Activated CD4-positive, alpha-beta memory T cell treated with anti-CD3 and anti-CD28 coated beads, Interleukin-2, amount 10 ng/mL, durations not matched to agents 7 days and 5 days (primary cell): ENCODE measurements at regions not wholly inside any gene's neighbourhood (a gene's known extent, or its start where the extent isn't known, plus 50 kb on each side); places are given as distances from the start of the nearest gene placed in this dataset.
"Not testable (repeated sequence)": the region's sequence is repeated elsewhere in the genome, so short reads cannot be mapped to it uniquely, and the experiment has no call there.

Source experiments
- CTCF ChIA-PET: fragments of 350-600 bp; sonication (Branson Sonifier 250); formaldehyde crosslinking; loops from one replicate; lab custom pipeline; 2021; ENCODE audit warnings: antibody characterized with exemption, inconsistent platforms; lab: Charles Lee
- POLR2A ChIA-PET: fragments of 350-600 bp; sonication (Branson Sonifier 250); formaldehyde crosslinking; loops from one replicate; lab custom pipeline; 2021; ENCODE audit warnings: antibody characterized with exemption; lab: Charles Lee
- DNase-seq: peaks from one replicate; pipeline ENCODE4 v3.0.0-alpha.2; 2020
- H3K27ac Mint-ChIP-seq: one replicate; pipeline ENCODE4 v1.8.0; 2021; ENCODE audit warnings: mild to moderate bottlenecking, mixed read lengths
- H3K27me3 Mint-ChIP-seq: one replicate; pipeline ENCODE4 v1.8.0; 2021; ENCODE audit warnings: mixed read lengths
- H3K36me3 Mint-ChIP-seq: one replicate; pipeline ENCODE4 v1.8.0; 2021; ENCODE audit warnings: low read depth, mixed read lengths
- H3K4me1 Mint-ChIP-seq: one replicate; pipeline ENCODE4 v1.8.0; 2021; ENCODE audit warnings: mixed read lengths
- H3K4me3 Mint-ChIP-seq: one replicate; pipeline ENCODE4 v1.8.0; 2021; ENCODE audit warnings: mild to moderate bottlenecking, mixed read lengths
- H3K9me3 Mint-ChIP-seq: one replicate; pipeline ENCODE4 v1.8.0; 2021; ENCODE audit warnings: mixed read lengths

GRCh38 chr5:14929293-14930065, 57.9 kb upstream of the ANKH start:
- POLR2A ChIA-PET, result no interaction called here
- no peaks in the 10 kb centered on the region for H3K36me3 Mint-ChIP-seq

GRCh38 chr5:14928661-14929060, 57.1 kb upstream of the ANKH start:
- CTCF ChIA-PET, result interaction anchor here (0.7 kb wide), 1 partner anchor 204 kb away, joined by 4 read pairs; no protein-coding TSS in a partner anchor
- DNase-seq, result no peak
- no peak overlapping the region for H3K27ac Mint-ChIP-seq
- POLR2A ChIA-PET, result no interaction called here
- no peaks in the 10 kb centered on the region for H3K27me3 Mint-ChIP-seq
- H3K36me3 Mint-ChIP-seq, result no peaks in the 10 kb centered on the region
- H3K4me3 Mint-ChIP-seq, result no peak overlapping the region
- no peaks in the 10 kb centered on the region for H3K9me3 Mint-ChIP-seq
- H3K4me1 Mint-ChIP-seq, result peaks cover 42% of the 10 kb centered on the region

More at GRCh38 chr5:14929293-14930065, 57.9 kb upstream of the ANKH start:
- Mint-ChIP-seq H3K4me3 (no peak overlapping the region), H3K9me3 (no peaks in the 10 kb centered on the region), H3K27ac (no peak overlapping the region), H3K4me1 (peaks cover 36% of the 10 kb centered on the region), H3K27me3 (no peaks in the 10 kb centered on the region)
- no peak for DNase-seq
- CTCF ChIA-PET, result interaction anchor here (0.8 kb wide), 1 partner anchor 74 kb away, joined by 3 read pairs; no protein-coding TSS in a partner anchor

- peaks cover 44% of the 10 kb centered on the region for H3K4me1 Mint-ChIP-seq
- peak overlapping the region; percentile 88 for H3K27ac Mint-ChIP-seq
- peak overlapping the region; percentile 49 for H3K4me3 Mint-ChIP-seq
- no peaks in the 10 kb centered on the region for H3K27me3 Mint-ChIP-seq
- no peaks in the 10 kb centered on the region for H3K9me3 Mint-ChIP-seq
- H3K36me3 Mint-ChIP-seq, result no peaks in the 10 kb centered on the region
- CTCF ChIA-PET, result interaction anchor here (1.2 to 1.8 kb wide), 3 partner anchors 67 to 180 kb away, joined by 3 to 5 read pairs (median 4); no protein-coding TSS in a partner anchor
- POLR2A ChIA-PET, result interaction anchor here (1.3 to 2.3 kb wide), 5 partner anchors 53 to 116 kb away, joined by 3 to 16 read pairs (median 8); partner anchors contain the start of gene ANKH
- DNase-seq, result no peak
Measured at GRCh38 chr5:14925326-14925725, 53.7 kb upstream of the ANKH start.

- CTCF ChIA-PET, H3K27me3 Mint-ChIP-seq, H3K9me3 Mint-ChIP-seq, H3K27ac Mint-ChIP-seq, POLR2A ChIA-PET, H3K36me3 Mint-ChIP-seq, H3K4me3 Mint-ChIP-seq, DNase-seq: not testable (repeated sequence)
- peaks cover 50% of the 10 kb centered on the region for H3K4me1 Mint-ChIP-seq
Measured at GRCh38 chr5:14922952-14923351, 51.4 kb upstream of the ANKH start.

GRCh38 chr5:14922456-14922855, 50.9 kb upstream of the ANKH start:
- Mint-ChIP-seq H3K27me3 (no peaks in the 10 kb centered on the region), H3K4me1 (peaks cover 49% of the 10 kb centered on the region), H3K36me3 (no peaks in the 10 kb centered on the region), H3K9me3 (no peaks in the 10 kb centered on the region), H3K27ac (no peak overlapping the region), H3K4me3 (no peak overlapping the region)
- CTCF ChIA-PET, result no interaction called here
- POLR2A ChIA-PET, result no interaction called here
- no peak for DNase-seq
